ENCODE measurements at regions not wholly inside any gene's neighbourhood (a gene's known extent, or its start where the extent isn't known, plus 50 kb on each side); places are given as distances from the start of the nearest gene placed in this dataset.
A peak's percentile ranks its signal among the peaks of the same experiment; 100 is the strongest.

DNA sequence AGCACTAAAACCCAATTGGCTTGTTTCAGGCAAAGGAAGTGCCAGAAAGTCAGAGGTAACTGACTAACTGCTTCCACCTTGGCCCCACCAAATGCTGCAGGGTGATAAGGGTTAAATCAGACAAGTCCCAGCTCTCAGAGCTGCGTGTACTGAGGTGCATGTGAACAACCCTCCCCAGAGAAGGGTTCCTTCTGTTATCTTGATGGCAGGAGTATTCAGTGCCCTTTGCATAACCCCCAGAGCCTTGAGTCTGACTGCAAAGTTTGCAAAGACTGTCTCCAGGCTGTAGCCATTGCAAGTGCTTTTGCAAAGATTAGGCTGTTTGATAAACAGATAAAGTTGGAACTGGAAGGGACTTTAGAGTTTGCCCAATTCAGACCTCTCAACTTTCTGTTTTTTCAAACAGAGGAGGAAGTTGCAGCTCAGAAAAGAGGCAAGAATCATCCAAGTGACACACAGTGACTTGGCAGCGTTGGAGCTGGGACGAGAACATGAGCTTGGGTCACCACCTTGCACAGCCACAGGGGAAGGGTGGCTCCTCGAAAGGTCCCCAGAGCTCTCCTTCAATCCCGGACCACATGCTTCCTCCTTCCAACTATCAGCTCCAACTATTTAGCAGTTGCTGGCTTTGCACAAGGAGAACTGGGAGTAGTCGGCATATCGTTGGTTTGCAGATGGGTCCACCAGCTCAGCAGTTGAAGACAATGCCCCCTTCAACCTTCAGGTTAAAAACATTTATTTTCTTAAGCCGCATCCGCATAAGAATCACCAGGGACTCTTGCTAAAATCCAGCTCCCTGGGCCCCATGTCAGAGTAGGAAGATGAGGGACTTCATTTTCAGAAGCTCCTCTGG, 224.8 kb upstream of the HES1 start:
- Mint-ChIP-seq H3K36me3 (no peaks in the 10 kb centered on the region), H3K27ac (peak overlapping the region in 2 of 7 donors; percentile 2 to 33), H3K27me3 (no peaks in the 10 kb centered on the region), H3K4me1 (peaks cover 4 to 16% (median 6%) of the 10 kb centered on the region in 4 donors), H3K4me3 (peak overlapping the region in 1 of 8 donors; percentile 6), H3K9me3 (peaks cover 0 to 7% (median 2%) of the 10 kb centered on the region in 8 donors)
- POLR2A ChIA-PET (ENCODE audit: partially characterized antibody) = no interaction called here
- Histone ChIP-seq H3K4me3 (ENCODE audit: low read length in 2 of 2) (no peak overlapping the region), H3K27me3 (ENCODE audit: insufficient read depth, low read length) (no peaks in the 10 kb centered on the region), H3K36me3 (ENCODE audit: insufficient read depth, low read length) (no peaks in the 10 kb centered on the region), H3K9me3 (ENCODE audit: control insufficient read depth in 1 of 2, low read length in 2 of 2) (no peaks in the 10 kb centered on the region), H3K4me1 (ENCODE audit: insufficient read depth, low read length) (peaks cover 20% of the 10 kb centered on the region), H3K27ac (ENCODE audit: low read depth, low read length) (no peak overlapping the region)
- no peak for DNase-seq
- CTCF ChIA-PET (ENCODE audit: partially characterized antibody) = interaction anchor here (0.7 to 1.1 kb wide), 2 partner anchors 8 to 13 kb away, joined by 3 read pairs; no protein-coding TSS in a partner anchor
- intact Hi-C loops (cut with micrococcal nuclease) = no loop called here

DNA sequence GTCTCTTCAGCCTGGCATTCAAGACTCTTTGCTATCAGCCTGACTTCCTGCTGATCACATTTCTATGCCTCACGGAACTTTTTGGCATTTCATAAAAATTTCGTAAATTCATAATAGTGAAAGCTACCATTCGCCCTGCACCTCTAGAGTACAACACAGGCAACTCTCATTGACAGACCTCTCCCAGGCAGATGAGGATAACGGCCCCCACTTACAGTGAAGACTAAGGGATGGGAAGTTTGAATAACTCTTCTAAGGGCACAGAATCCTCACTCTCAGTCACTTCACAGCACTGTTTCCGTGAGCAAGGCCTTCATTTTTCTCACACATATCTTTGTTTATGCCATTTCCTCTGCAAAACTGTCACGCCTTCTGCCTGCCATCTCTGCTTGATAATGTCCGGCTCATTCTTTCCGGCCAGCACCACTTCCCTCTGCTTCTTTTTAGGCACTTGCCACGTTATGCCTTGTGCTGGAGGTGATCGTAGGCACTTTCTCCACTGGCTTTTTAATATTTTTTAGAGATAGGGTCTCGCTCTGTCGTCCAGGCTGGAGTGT, 224.1 kb upstream of the HES1 start:
- no peak for DNase-seq
- Mint-ChIP-seq H3K27ac (peak overlapping the region in 5 of 7 donors; percentile 2 to 81 (median 51)), H3K9me3 (peaks cover 0 to 7% (median 2%) of the 10 kb centered on the region in 8 donors), H3K36me3 (no peaks in the 10 kb centered on the region), H3K4me1 (peaks cover 4 to 16% (median 6%) of the 10 kb centered on the region in 4 donors), H3K27me3 (no peaks in the 10 kb centered on the region), H3K4me3 (peak overlapping the region in 5 of 8 donors; percentile 10 to 64 (median 37))
- Histone ChIP-seq H3K4me1 (ENCODE audit: insufficient read depth, low read length) (peaks cover 20% of the 10 kb centered on the region), H3K27me3 (ENCODE audit: insufficient read depth, low read length) (no peaks in the 10 kb centered on the region), H3K4me3 (ENCODE audit: low read length in 2 of 2) (no peak overlapping the region), H3K27ac (ENCODE audit: low read depth, low read length) (no peak overlapping the region), H3K36me3 (ENCODE audit: insufficient read depth, low read length) (no peaks in the 10 kb centered on the region), H3K9me3 (ENCODE audit: control insufficient read depth in 1 of 2, low read length in 2 of 2) (no peaks in the 10 kb centered on the region)
- intact Hi-C loops (cut with micrococcal nuclease) = no loop called here
- POLR2A ChIA-PET (ENCODE audit: partially characterized antibody) = no interaction called here
- CTCF ChIA-PET (ENCODE audit: partially characterized antibody) = interaction anchor here (0.7 to 1.1 kb wide), 2 partner anchors 8 to 13 kb away, joined by 3 read pairs; no protein-coding TSS in a partner anchor

DNA sequence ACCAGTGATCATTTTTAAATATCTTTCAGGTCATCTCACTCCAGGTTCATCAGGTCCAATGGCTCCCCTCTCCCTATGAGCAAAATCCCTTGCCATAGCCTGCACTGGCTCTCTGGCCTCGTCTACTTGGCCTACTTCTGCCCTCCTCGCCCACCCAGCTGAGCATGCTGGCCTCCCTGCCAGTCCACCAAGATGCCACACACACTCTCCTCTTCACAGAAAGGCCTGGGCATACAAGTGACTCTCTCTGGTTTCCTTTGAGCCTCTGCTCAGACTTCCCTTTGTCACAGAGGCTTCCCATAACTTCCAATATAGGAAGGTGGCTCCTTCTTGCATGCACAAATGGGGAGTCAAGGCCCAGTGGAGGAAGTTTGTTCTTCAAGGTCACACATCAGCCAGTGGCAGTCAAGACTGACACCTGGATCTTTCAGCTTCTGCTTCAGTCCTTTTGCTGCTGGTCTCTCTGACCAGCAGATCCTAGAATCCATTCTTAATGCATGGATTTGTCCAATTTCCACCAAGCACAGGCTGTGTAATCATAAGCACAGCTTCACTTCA, 223.2 kb upstream of the HES1 start:
- DNase-seq = no peak
- Mint-ChIP-seq H3K9me3 (peaks cover 0 to 6% (median 2%) of the 10 kb centered on the region in 8 donors), H3K27ac (peak overlapping the region in 2 of 7 donors; percentile 7 to 49), H3K36me3 (no peaks in the 10 kb centered on the region), H3K27me3 (no peaks in the 10 kb centered on the region), H3K4me1 (peaks cover 4 to 16% (median 6%) of the 10 kb centered on the region in 4 donors), H3K4me3 (no peak overlapping the region)
- intact Hi-C loops (cut with micrococcal nuclease) = no loop called here
- no peaks in the 10 kb centered on the region for H3K27me3 ChIP-seq (ENCODE audit: insufficient read depth, low read length)
- H3K27ac ChIP-seq (ENCODE audit: low read depth, low read length) = no peak overlapping the region
- ChIA-PET POLR2A (ENCODE audit: partially characterized antibody) (no interaction called here), CTCF (ENCODE audit: partially characterized antibody) (no interaction called here)
- H3K36me3 ChIP-seq (ENCODE audit: insufficient read depth, low read length) = no peaks in the 10 kb centered on the region
- H3K9me3 ChIP-seq (ENCODE audit: control insufficient read depth in 1 of 2, low read length in 2 of 2) = no peaks in the 10 kb centered on the region
- peaks cover 20% of the 10 kb centered on the region for H3K4me1 ChIP-seq (ENCODE audit: insufficient read depth, low read length)
- H3K4me3 ChIP-seq (ENCODE audit: low read length in 2 of 2) = no peak overlapping the region

DNA sequence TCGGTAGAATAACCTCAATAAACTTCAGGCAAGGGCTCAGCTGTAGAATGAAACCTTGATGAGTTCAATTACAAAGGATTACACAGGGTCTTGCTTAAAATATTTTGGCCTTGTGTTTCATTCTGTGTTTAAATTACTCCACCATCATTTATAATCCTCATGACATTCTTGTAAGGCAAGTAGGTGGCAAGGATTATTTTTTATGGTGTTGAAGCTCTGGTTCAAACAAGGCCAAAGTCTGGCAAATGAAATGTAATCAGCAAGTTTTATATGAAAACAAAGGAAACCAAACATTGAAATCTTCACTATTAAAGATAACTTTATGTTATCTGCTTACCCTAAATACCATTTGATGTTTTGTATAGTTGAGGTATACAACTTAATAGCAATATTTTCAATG, 221.3 kb upstream of the HES1 start:
- H3K36me3 Mint-ChIP-seq = no peaks in the 10 kb centered on the region
- Histone ChIP-seq H3K27ac (ENCODE audit: low read depth, low read length) (no peak overlapping the region), H3K27me3 (ENCODE audit: insufficient read depth, low read length) (no peaks in the 10 kb centered on the region), H3K36me3 (ENCODE audit: insufficient read depth, low read length) (no peaks in the 10 kb centered on the region), H3K4me3 (ENCODE audit: low read length in 2 of 2) (no peak overlapping the region), H3K9me3 (ENCODE audit: control insufficient read depth in 1 of 2, low read length in 2 of 2) (no peaks in the 10 kb centered on the region), H3K4me1 (ENCODE audit: insufficient read depth, low read length) (peaks cover 20% of the 10 kb centered on the region)
- CTCF ChIA-PET (ENCODE audit: partially characterized antibody) = no interaction called here
- no peak overlapping the region for H3K27ac Mint-ChIP-seq
- no peaks in the 10 kb centered on the region for H3K9me3 Mint-ChIP-seq
- no peak for DNase-seq
- no peak overlapping the region for H3K4me3 Mint-ChIP-seq
- intact Hi-C loops (cut with micrococcal nuclease) = no loop called here
- peaks cover 4 to 16% (median 7%) of the 10 kb centered on the region in 4 donors for H3K4me1 Mint-ChIP-seq
- peaks cover 0 to 3% of the 10 kb centered on the region in 2 donors for H3K27me3 Mint-ChIP-seq
- POLR2A ChIA-PET (ENCODE audit: partially characterized antibody) = no interaction called here

DNA sequence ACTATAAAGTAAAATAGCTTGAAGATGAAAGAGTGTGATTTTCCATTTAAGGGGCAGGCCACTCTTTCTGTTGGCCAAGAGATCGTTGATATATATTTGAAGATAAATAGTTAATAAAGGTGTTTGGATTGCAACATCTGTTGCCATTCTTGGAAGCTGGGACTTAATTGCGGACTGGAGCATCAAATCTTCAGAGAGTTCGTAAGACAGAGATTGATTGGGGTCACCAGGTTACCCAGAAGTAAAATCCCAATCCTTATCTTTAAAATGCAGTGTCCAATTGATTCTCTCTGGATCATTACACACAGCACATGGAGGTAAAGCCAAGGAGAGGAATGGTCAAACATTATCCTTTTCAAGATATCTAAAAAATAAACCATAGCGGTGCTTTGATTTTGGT, 220.8 kb upstream of the HES1 start:
- no peak overlapping the region for H3K27ac Mint-ChIP-seq
- H3K27ac ChIP-seq (ENCODE audit: low read depth, low read length) = no peak overlapping the region
- H3K36me3 Mint-ChIP-seq = no peaks in the 10 kb centered on the region
- H3K27me3 Mint-ChIP-seq = peaks cover 0 to 3% of the 10 kb centered on the region in 2 donors
- DNase-seq = no peak
- no peaks in the 10 kb centered on the region for H3K9me3 Mint-ChIP-seq
- H3K4me3 ChIP-seq (ENCODE audit: low read length in 2 of 2) = no peak overlapping the region
- no peaks in the 10 kb centered on the region for H3K9me3 ChIP-seq (ENCODE audit: control insufficient read depth in 1 of 2, low read length in 2 of 2)
- intact Hi-C loops (cut with micrococcal nuclease) = no loop called here
- ChIA-PET POLR2A (ENCODE audit: partially characterized antibody) (no interaction called here), CTCF (ENCODE audit: partially characterized antibody) (no interaction called here)
- H3K4me3 Mint-ChIP-seq = no peak overlapping the region
- H3K4me1 Mint-ChIP-seq = peaks cover 4 to 16% (median 7%) of the 10 kb centered on the region in 4 donors
- H3K4me1 ChIP-seq (ENCODE audit: insufficient read depth, low read length) = peaks cover 20% of the 10 kb centered on the region
- no peaks in the 10 kb centered on the region for H3K27me3 ChIP-seq (ENCODE audit: insufficient read depth, low read length)
- H3K36me3 ChIP-seq (ENCODE audit: insufficient read depth, low read length) = no peaks in the 10 kb centered on the region

DNA sequence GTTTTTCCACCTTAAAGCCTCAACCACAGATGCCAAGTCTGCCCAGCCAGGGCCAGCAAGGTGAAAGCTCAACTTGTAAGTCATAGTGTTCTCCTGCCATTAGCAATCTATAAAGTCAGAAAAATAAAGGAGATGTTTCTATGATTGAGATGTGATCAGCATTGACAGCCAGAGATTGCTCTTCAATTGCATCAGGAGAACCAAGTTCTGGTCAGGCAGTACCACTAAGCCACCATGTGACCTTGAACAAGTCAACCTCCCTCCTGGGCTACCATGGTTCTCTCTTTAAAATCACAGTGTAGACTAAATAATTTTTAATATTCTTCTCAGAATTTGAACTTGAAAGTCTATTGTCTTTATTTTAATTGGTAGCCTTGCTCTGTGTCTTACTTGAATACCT, 220.3 kb upstream of the HES1 start:
- no peaks in the 10 kb centered on the region for H3K36me3 Mint-ChIP-seq
- Histone ChIP-seq H3K27ac (ENCODE audit: low read depth, low read length) (no peak overlapping the region), H3K27me3 (ENCODE audit: insufficient read depth, low read length) (no peaks in the 10 kb centered on the region), H3K9me3 (ENCODE audit: control insufficient read depth in 1 of 2, low read length in 2 of 2) (no peaks in the 10 kb centered on the region), H3K4me3 (ENCODE audit: low read length in 2 of 2) (no peak overlapping the region), H3K36me3 (ENCODE audit: insufficient read depth, low read length) (no peaks in the 10 kb centered on the region), H3K4me1 (ENCODE audit: insufficient read depth, low read length) (peaks cover 17% of the 10 kb centered on the region)
- no peaks in the 10 kb centered on the region for H3K9me3 Mint-ChIP-seq
- no peak overlapping the region for H3K27ac Mint-ChIP-seq
- ChIA-PET POLR2A (ENCODE audit: partially characterized antibody) (no interaction called here), CTCF (ENCODE audit: partially characterized antibody) (no interaction called here)
- peaks cover under 1 to 16% (median 7%) of the 10 kb centered on the region in 4 donors for H3K4me1 Mint-ChIP-seq
- DNase-seq = no peak
- H3K27me3 Mint-ChIP-seq = peaks cover 0 to 3% of the 10 kb centered on the region in 2 donors
- H3K4me3 Mint-ChIP-seq = no peak overlapping the region
- intact Hi-C loops (cut with micrococcal nuclease) = no loop called here

DNA sequence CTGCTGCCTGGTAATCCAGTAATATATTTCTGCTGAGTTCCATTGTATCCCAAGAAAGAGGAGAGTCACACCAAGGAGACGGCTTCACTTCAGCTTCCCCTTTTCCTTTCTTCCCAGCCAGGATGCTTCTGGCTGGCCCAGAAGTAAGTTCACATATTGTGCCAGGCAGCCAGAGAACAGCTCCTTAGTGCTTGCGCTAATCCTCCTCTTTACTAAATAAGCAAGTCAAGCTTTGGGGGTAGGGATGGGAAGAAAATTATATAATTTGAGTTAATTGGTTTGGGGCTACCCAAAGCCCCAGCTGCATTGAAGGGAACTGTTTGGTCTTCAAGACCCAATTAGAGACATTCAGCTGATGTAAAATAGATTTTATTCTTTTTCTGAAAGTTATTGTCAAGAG, 218.8 kb upstream of the HES1 start:
- intact Hi-C loops (cut with micrococcal nuclease) = no loop called here
- Mint-ChIP-seq H3K36me3 (no peaks in the 10 kb centered on the region), H3K4me3 (no peak overlapping the region), H3K9me3 (no peaks in the 10 kb centered on the region), H3K27ac (no peak overlapping the region), H3K27me3 (peaks cover 0 to 3% of the 10 kb centered on the region in 2 donors), H3K4me1 (peaks cover 0 to 2% (median under 1%) of the 10 kb centered on the region in 4 donors)
- Histone ChIP-seq H3K4me1 (ENCODE audit: insufficient read depth, low read length) (peaks cover 2% of the 10 kb centered on the region), H3K9me3 (ENCODE audit: control insufficient read depth in 1 of 2, low read length in 2 of 2) (no peaks in the 10 kb centered on the region), H3K4me3 (ENCODE audit: low read length in 2 of 2) (no peak overlapping the region), H3K36me3 (ENCODE audit: insufficient read depth, low read length) (no peaks in the 10 kb centered on the region), H3K27me3 (ENCODE audit: insufficient read depth, low read length) (no peaks in the 10 kb centered on the region), H3K27ac (ENCODE audit: low read depth, low read length) (no peak overlapping the region)
- ChIA-PET POLR2A (ENCODE audit: partially characterized antibody) (no interaction called here), CTCF (ENCODE audit: partially characterized antibody) (no interaction called here)
- no peak for DNase-seq

All from CD4-positive, alpha-beta memory T cell (primary cell).